ENCODE measurements at regions not wholly inside any gene's neighbourhood (a gene's known extent, or its start where the extent isn't known, plus 50 kb on each side); places are given as distances from the start of the nearest gene placed in this dataset.

DNA sequence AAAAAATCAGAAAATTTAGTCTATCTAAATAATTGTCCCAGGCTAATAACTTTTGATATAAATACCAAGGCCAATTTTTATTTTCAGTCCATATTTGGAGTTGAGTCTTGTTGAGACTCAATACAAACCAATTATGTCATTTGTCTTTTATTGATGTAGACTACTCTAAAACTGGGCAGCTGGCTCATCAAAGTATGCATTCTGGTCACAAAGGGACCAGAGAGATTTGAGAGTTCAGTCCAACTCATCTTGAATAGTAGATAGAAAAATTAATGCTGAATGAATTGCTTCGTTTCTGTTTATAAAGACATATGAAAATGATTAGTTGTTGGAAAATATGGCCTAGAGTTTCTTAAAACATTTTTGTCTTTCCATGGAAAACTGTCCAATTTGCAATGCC, 412.5 kb upstream of the KLHL4 start:
- Histone ChIP-seq H3K4me1 (replicated peaks in 1 of 4; ENCODE audit: control insufficient read depth in 3 of 4, insufficient read depth in 4 of 4, low read length in 3 of 4) (no peaks in the 10 kb centered on the region), H2AFZ (ENCODE audit: low read length) (no peak overlapping the region), H3K23ac (ENCODE audit: insufficient read length) (no peak overlapping the region), H2BK5ac (ENCODE audit: low read depth, low read length) (no peak overlapping the region), H2BK15ac (ENCODE audit: low read length) (no peak overlapping the region), H3K9me3 (ENCODE audit: insufficient read depth in 2 of 2, low read depth in 1 of 2, low read length in 1 of 2) (no peaks in the 10 kb centered on the region), H3K23me2 (ENCODE audit: low read depth, low read length) (no peaks in the 10 kb centered on the region), H2BK120ac (replicated peaks; ENCODE audit: low read depth, low read length) (no peak overlapping the region), H2BK20ac (ENCODE audit: low read length) (no peak overlapping the region), H4K91ac (replicated peaks; ENCODE audit: insufficient read length, low read length) (no peak overlapping the region), H3K4ac (replicated peaks; ENCODE audit: insufficient read length, low read depth, low read length) (no peak overlapping the region), H3K79me1 (ENCODE audit: low read depth, low read length) (no peaks in the 10 kb centered on the region), H3K9ac (replicated peaks in 1 of 4; ENCODE audit: extremely low read depth in 1 of 4, low read depth in 3 of 4, low read length in 3 of 4) (no peak overlapping the region), H3K36me3 (ENCODE audit: control insufficient read depth in 2 of 4, insufficient read depth in 4 of 4, low read length in 3 of 4) (no peaks in the 10 kb centered on the region), H4K20me1 (replicated peaks in 1 of 2; ENCODE audit: control insufficient read depth in 1 of 2, insufficient read depth in 2 of 2, low read length in 2 of 2) (no peaks in the 10 kb centered on the region), H2AK5ac (ENCODE audit: low read depth, low read length) (no peak overlapping the region), H3K4me2 (ENCODE audit: insufficient read depth in 1 of 2, low read depth in 2 of 2, low read length in 2 of 2) (no peak overlapping the region), H4K5ac (ENCODE audit: insufficient read length, low read depth, low read length) (no peak overlapping the region), H4K8ac (ENCODE audit: extremely low read depth, insufficient read depth, low read length) (no peak overlapping the region), H3K27ac (ENCODE audit: low read depth, low read length) (no peak overlapping the region), H2BK12ac (ENCODE audit: low read depth, low read length) (no peak overlapping the region), H3K18ac (ENCODE audit: extremely low read depth, low read length) (no peak overlapping the region), H3K4me3 (ENCODE audit: extremely low read depth in 1 of 4, insufficient read depth in 2 of 4, low read depth in 3 of 4, low read length in 4 of 4) (no peak overlapping the region), H3K27me3 (replicated peaks in 1 of 4; ENCODE audit: control insufficient read depth in 3 of 4, extremely low read depth in 1 of 4, insufficient read depth in 3 of 4, low read length in 3 of 4) (no peaks in the 10 kb centered on the region), H3K79me2 (ENCODE audit: control insufficient read depth in 1 of 2, insufficient read depth in 2 of 2, low read length in 2 of 2) (no peaks in the 10 kb centered on the region), H3K14ac (ENCODE audit: insufficient read length) (no peak overlapping the region), H3K56ac (replicated peaks; ENCODE audit: insufficient read length, low read depth, low read length) (no peak overlapping the region)
- TF ChIP-seq, protein P1, sequence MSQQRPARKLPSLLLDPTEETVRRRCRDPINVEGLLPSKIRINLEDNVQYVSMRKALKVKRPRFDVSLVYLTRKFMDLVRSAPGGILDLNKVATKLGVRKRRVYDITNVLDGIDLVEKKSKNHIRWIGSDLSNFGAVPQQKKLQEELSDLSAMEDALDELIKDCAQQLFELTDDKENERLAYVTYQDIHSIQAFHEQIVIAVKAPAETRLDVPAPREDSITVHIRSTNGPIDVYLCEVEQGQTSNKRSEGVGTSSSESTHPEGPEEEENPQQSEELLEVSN (IDR thresholded peaks at IDR 0.05), result no peak
- TF ChIP-seq RXRA (IDR thresholded peaks at IDR 0.05; ENCODE audit: insufficient read depth, low read depth, low read length), result no peak
- DNase-seq (ENCODE audit: low read depth in 1 of 2, low spot score in 2 of 2), result no peak
- POLR2A ChIA-PET (ENCODE audit: partially characterized antibody), result no interaction called here
- no peak for FAIRE-seq
- WGBS, 2 experiments (ENCODE audit: extremely low coverage in 1 of 2, insufficient coverage in 1 of 2, insufficient read length in 1 of 2, insufficient replicate concordance in 2 of 2, low coverage in 1 of 2, low lambda C conversion rate in 2 of 2, missing lambda C conversion rate in 1 of 2), result 89% methylated on average over 1 of the region's 1 CpG; no CpG with 5 or more reads in 1 of the 2 experiments
- CTCF ChIA-PET (ENCODE audit: partially characterized antibody), result no interaction called here
